ENCODE measurements at regions not wholly inside any gene's neighbourhood (a gene's known extent, or its start where the extent isn't known, plus 50 kb on each side); places are given as distances from the start of the nearest gene placed in this dataset.

DNA sequence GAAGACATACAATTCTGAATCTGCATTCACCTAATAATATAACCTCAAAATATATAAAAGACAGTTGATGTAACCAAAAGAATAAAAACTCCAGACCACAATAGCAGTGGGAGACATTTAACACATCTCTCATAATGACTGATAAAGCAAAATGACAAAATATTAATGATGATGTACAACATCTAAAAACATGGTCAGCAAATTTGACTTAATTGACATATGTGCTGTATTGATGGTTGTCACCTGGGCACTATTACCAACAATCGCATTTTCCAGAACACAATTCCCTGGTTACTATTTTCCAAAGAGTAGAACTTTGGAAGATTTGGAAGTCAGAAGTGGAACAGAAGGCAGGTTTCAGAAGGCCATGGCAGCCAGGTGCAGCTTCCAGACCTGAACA is 899.5 kb upstream of the CELF2 start:
- TF ChIP-seq, protein P1, sequence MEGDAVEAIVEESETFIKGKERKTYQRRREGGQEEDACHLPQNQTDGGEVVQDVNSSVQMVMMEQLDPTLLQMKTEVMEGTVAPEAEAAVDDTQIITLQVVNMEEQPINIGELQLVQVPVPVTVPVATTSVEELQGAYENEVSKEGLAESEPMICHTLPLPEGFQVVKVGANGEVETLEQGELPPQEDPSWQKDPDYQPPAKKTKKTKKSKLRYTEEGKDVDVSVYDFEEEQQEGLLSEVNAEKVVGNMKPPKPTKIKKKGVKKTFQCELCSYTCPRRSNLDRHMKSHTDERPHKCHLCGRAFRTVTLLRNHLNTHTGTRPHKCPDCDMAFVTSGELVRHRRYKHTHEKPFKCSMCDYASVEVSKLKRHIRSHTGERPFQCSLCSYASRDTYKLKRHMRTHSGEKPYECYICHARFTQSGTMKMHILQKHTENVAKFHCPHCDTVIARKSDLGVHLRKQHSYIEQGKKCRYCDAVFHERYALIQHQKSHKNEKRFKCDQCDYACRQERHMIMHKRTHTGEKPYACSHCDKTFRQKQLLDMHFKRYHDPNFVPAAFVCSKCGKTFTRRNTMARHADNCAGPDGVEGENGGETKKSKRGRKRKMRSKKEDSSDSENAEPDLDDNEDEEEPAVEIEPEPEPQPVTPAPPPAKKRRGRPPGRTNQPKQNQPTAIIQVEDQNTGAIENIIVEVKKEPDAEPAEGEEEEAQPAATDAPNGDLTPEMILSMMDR (IDR thresholded peaks at IDR 0.05; ENCODE audit: insufficient read depth, low read length, poor library complexity, severe bottlenecking): no peak
- TF ChIP-seq EZH2phosphoT487 (conservative IDR thresholded peaks at IDR 0.05; ENCODE audit: low read length): no peak
